Neural crest cell (in vitro differentiated cells): ENCODE measurements at regions not wholly inside any gene's neighbourhood (a gene's known extent, or its start where the extent isn't known, plus 50 kb on each side); places are given as distances from the start of the nearest gene placed in this dataset.
"Not testable (repeated sequence)": the region's sequence is repeated elsewhere in the genome, so short reads cannot be mapped to it uniquely, and the experiment has no call there.

ENCODE experiments used
- DNase-seq: peaks from one replicate; pipeline ENCODE4 v3.0.0; 2021; ENCODE audit warnings: low read depth, mixed read lengths, low spot score
- H3K27ac Mint-ChIP-seq: one replicate; pipeline ENCODE4 v1.8.0; 2021; ENCODE audit warnings: mild to moderate bottlenecking, mixed read lengths; ENCODE audit not compliant: unreplicated experiment
- H3K27me3 Mint-ChIP-seq: 2 replicates; pipeline ENCODE4 v1.8.0; 2021; ENCODE audit warnings: low read depth, mild to moderate bottlenecking, mixed read lengths
- H3K36me3 Mint-ChIP-seq: 2 replicates; pipeline ENCODE4 v1.8.0; 2021; ENCODE audit warnings: low read depth, mild to moderate bottlenecking, mixed read lengths
- H3K4me1 Mint-ChIP-seq: 2 replicates; pipeline ENCODE4 v1.8.0; 2021; ENCODE audit warnings: mixed read lengths
- H3K4me3 Mint-ChIP-seq: one replicate; pipeline ENCODE4 v1.8.0; 2021; ENCODE audit warnings: mild to moderate bottlenecking, mixed read lengths
- H3K9me3 Mint-ChIP-seq: 2 replicates; pipeline ENCODE4 v1.8.0; 2021; ENCODE audit warnings: mixed read lengths
- CTCF ChIP-seq: fragments of 200-600 bp; sonication (generic); conservative IDR thresholded peaks from 2 replicates; pipeline ENCODE4 v1.5.0; 2021; ENCODE audit warnings: antibody characterized with exemption, mild to moderate bottlenecking

DNA sequence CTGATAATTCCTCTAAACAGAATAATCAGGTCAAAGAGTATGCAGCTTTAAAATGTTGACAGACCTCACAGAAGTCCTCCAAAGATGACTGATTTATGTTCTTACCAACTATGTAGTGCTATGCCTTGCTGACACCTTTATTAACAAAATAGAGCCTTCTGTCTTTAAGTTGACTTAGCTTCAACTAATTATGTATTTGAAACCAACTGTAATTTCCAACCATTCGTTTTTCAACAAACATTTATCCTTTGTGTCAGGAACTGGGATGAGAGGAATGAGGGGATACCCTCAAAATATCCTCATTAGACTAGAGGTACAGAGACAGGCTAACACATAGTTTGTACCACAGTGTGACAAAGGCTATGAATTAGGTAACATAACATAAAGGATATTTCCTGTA, 186.2 kb upstream of the ZNF217 start:
- Mint-ChIP-seq H3K4me1 (no peaks in the 10 kb centered on the region), H3K4me3 (no peak overlapping the region), H3K36me3 (no peaks in the 10 kb centered on the region), H3K9me3 (no peaks in the 10 kb centered on the region), H3K27ac (no peak overlapping the region), H3K27me3 (no peaks in the 10 kb centered on the region)
- no peak for DNase-seq
- TF ChIP-seq CTCF, result no peak

DNA sequence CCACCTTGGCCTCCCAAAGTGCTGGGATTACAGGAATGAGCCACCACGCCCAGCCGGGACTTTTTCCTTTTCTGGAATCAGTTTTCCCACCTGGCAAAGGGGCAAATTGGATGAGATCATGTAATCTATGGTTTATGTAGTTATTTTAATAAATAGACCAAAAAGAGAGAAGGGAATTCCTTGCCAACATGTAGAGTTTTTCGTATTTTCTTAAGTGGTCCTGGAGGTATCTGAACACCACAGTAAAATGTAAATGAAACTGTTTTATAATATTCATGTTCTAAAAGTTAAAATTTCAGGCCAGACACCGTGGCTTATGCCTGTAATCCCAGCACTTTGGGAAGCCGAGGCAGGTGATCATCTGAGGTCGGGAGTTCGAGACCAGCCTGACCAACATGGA, 185.1 kb upstream of the ZNF217 start:
- no peaks in the 10 kb centered on the region for H3K36me3 Mint-ChIP-seq

DNA sequence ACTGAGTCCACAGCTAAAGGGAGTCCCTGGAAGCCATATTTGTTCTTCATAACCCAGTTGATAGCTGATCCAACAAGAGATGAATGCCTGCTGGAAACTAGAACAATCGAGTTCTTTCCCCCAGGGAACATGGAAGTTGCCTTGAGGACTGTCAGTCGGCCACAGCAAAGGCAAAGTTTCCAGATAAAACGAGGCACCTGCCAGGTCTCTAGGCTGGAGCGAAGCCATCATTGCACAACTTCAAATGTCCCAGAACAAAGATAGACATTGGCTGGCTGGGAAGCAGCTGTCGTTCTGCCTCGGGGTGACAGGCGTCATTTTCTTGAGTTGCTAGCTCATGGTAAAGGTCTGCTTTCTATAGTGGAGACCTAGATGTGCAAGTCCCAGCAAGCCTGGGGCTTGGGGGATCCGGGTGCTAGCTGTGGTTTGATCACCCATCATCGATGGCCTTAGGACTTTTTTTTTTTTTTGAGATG, 184.4 kb upstream of the ZNF217 start:
- no peak for TF ChIP-seq CTCF
- no peaks in the 10 kb centered on the region for H3K36me3 Mint-ChIP-seq
- no peak overlapping the region for H3K27ac Mint-ChIP-seq
- no peak overlapping the region for H3K4me3 Mint-ChIP-seq
- no peak for DNase-seq
- peaks cover 4% of the 10 kb centered on the region for H3K4me1 Mint-ChIP-seq
- no peaks in the 10 kb centered on the region for H3K27me3 Mint-ChIP-seq
- H3K9me3 Mint-ChIP-seq, result no peaks in the 10 kb centered on the region

More for the DNA sequence above, 185.1 kb upstream of the ZNF217 start:
- no peak for TF ChIP-seq CTCF
- Mint-ChIP-seq H3K27ac (no peak overlapping the region), H3K4me1 (no peaks in the 10 kb centered on the region), H3K9me3 (no peaks in the 10 kb centered on the region), H3K4me3 (no peak overlapping the region), H3K27me3 (no peaks in the 10 kb centered on the region)
- no peak for DNase-seq

- not testable (repeated sequence) for DNase-seq, H3K36me3 Mint-ChIP-seq, H3K9me3 Mint-ChIP-seq, H3K27me3 Mint-ChIP-seq, H3K4me3 Mint-ChIP-seq, H3K4me1 Mint-ChIP-seq, H3K27ac Mint-ChIP-seq
These were observed 183.8 kb upstream of the ZNF217 start for GRCh38 chr20:53777402-53777801.

DNA sequence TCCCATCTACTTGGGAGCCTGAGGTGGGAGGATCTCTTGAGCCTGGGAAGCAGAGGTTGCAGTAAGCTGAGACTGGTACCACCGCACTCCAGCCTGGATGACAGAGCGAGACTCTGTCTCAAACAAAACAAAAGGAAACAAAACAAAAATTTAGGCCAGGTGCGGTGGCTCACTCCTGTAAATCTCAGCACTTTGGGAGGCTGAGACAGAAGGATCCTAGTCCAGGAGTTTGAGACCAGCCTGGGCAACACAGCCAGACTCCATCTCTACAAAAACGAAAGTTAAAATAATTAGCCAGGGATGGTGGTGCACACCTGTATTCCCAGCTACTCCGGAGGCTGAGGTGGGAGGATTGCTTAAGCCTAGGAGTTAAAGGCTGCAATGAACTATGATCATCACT, 183.2 kb upstream of the ZNF217 start:
- H3K36me3 Mint-ChIP-seq, result no peaks in the 10 kb centered on the region
- H3K4me3 Mint-ChIP-seq, result no peak overlapping the region

More for the DNA sequence above, 183.2 kb upstream of the ZNF217 start:
- no peaks in the 10 kb centered on the region for H3K27me3 Mint-ChIP-seq
- no peak overlapping the region for H3K27ac Mint-ChIP-seq
- TF ChIP-seq CTCF, result no peak
- DNase-seq, result no peak
- H3K4me1 Mint-ChIP-seq, result peaks cover 4% of the 10 kb centered on the region
- no peaks in the 10 kb centered on the region for H3K9me3 Mint-ChIP-seq
